HUES48 (cell line): ENCODE measurements at regions not wholly inside any gene's neighbourhood (a gene's known extent, or its start where the extent isn't known, plus 50 kb on each side); places are given as distances from the start of the nearest gene placed in this dataset.

Source experiments
- H3K27ac ChIP-seq: one replicate; pipeline ENCODE4 v1.7.0; 2013; ENCODE audit warnings: low read depth, low read length, inconsistent platforms
- H3K27me3 ChIP-seq: 2 replicates; pipeline ENCODE4 v1.6.1; 2013; ENCODE audit warnings: mild to moderate bottlenecking, low read length; ENCODE audit not compliant: control insufficient read depth, insufficient read depth
- H3K36me3 ChIP-seq: 2 replicates; pipeline ENCODE4 v1.6.1; 2013; ENCODE audit warnings: low read length; ENCODE audit not compliant: control insufficient read depth, insufficient read depth
- H3K4me1 ChIP-seq: 2 replicates; pipeline ENCODE4 v1.6.1; 2013; ENCODE audit warnings: mild to moderate bottlenecking, low read length; ENCODE audit not compliant: control insufficient read depth, insufficient read depth
- H3K4me3 ChIP-seq: 2 replicates; pipeline ENCODE4 v1.5.1; 2013; ENCODE audit warnings: mild to moderate bottlenecking, low read depth, low read length
- H3K9ac ChIP-seq: 2 replicates; pipeline ENCODE4 v1.6.1; 2013; ENCODE audit warnings: mild to moderate bottlenecking, low read depth, low read length, moderate library complexity
- H3K9me3 ChIP-seq: 2 replicates; pipeline ENCODE4 v1.6.1; 2013; ENCODE audit warnings: low read length; ENCODE audit not compliant: control insufficient read depth, insufficient read depth

GRCh38 chr14:31944256-31945073 is 132.6 kb upstream of the ARHGAP5 start:
- Histone ChIP-seq H3K27me3 (no peaks in the 10 kb centered on the region), H3K9ac (no peak overlapping the region), H3K36me3 (no peaks in the 10 kb centered on the region), H3K4me3 (no peak overlapping the region), H3K27ac (no peak overlapping the region), H3K9me3 (no peaks in the 10 kb centered on the region), H3K4me1 (no peaks in the 10 kb centered on the region)

- H3K27ac ChIP-seq = no peak overlapping the region
- no peaks in the 10 kb centered on the region for H3K9me3 ChIP-seq
- H3K36me3 ChIP-seq = no peaks in the 10 kb centered on the region
- H3K4me1 ChIP-seq = no peaks in the 10 kb centered on the region
- no peak overlapping the region for H3K9ac ChIP-seq
- no peak overlapping the region for H3K4me3 ChIP-seq
- H3K27me3 ChIP-seq = no peaks in the 10 kb centered on the region
Observed at GRCh38 chr14:31945074-31945613, 132.0 kb upstream of the ARHGAP5 start.

GRCh38 chr14:31945701-31946100 is 131.4 kb upstream of the ARHGAP5 start:
- no peaks in the 10 kb centered on the region for H3K27me3 ChIP-seq
- no peak overlapping the region for H3K4me3 ChIP-seq
- H3K36me3 ChIP-seq = no peaks in the 10 kb centered on the region
- H3K9me3 ChIP-seq = no peaks in the 10 kb centered on the region
- H3K4me1 ChIP-seq = peaks cover 5% of the 10 kb centered on the region; the same call in 1 of the 2 replicates
- H3K27ac ChIP-seq = no peak overlapping the region
- H3K9ac ChIP-seq = no peak overlapping the region

DNA sequence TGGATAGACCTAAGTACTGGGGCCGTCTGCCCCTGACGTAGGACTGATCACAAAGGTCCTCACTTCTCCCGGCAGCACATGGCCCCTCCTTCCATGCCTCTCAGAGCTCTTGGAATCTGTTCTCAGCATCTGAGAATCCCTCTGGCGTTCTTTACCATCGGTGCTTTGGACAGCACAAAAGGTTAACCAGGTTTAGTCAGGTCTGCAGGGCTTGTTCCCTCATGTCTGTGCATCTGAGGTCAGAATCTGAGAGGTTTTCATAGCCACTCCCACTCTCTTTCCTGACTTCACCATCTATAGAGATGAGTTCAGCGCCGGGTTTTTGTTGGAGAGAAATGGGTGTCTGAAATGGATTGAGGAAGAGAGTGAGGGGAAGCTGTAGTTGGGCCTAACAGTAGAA is 130.0 kb upstream of the ARHGAP5 start:
- Histone ChIP-seq H3K27ac (no peak overlapping the region), H3K4me3 (no peak overlapping the region), H3K9ac (no peak overlapping the region)

DNA sequence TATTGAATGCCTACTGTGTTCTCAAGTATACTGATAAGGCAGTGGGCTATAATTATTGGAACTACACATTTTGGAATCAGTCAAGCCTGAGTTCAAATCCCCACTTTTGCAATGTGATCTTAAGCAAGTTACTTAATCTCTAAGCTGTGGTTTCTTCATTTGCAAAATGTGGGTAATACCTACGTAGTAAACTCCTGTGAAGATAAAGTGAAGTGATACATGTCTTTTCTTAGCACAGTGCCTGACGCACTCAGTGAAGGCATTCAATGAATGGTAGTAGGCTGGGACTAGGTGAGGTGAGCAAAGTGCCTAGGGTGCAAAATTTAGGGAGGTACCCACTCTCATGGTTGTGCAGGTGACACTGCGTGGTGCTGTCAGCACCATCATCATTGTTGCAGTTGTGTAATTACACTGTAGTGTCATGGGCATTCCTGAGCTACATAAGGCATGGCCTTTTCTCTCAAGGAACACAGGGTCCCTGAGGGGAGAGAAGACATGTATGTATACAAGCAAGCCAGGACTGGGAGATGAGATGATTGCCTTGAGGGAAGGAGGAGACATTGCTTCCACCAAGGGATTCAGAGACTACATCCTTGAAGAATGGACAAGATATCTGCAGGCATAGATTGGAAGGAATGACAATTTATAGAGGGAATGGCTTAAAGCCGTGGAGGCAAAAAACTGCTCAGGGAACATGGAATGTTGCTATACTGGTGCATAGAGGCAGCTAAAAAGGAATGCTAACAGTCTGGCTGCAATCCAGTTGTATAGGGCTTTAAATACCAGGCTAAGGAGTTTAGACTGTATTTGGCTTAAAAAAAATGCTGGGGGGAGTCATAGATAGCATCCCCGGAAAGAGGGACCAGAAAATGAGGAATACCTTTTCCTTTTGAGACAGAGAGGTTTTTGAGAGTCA is 129.2 kb upstream of the ARHGAP5 start:
- H3K27me3 ChIP-seq = no peaks in the 10 kb centered on the region
- peaks cover 16% of the 10 kb centered on the region for H3K4me1 ChIP-seq
- no peak overlapping the region for H3K4me3 ChIP-seq

More for the DNA sequence above, 130.0 kb upstream of the ARHGAP5 start:
- Histone ChIP-seq H3K4me1 (peaks cover 16% of the 10 kb centered on the region), H3K27me3 (no peaks in the 10 kb centered on the region), H3K36me3 (no peaks in the 10 kb centered on the region), H3K9me3 (no peaks in the 10 kb centered on the region)

GRCh38 chr14:31949709-31950108 is 127.4 kb upstream of the ARHGAP5 start:
- H3K27ac ChIP-seq = no peak overlapping the region
- H3K4me1 ChIP-seq = peaks cover 16% of the 10 kb centered on the region
- no peaks in the 10 kb centered on the region for H3K27me3 ChIP-seq
- no peaks in the 10 kb centered on the region for H3K36me3 ChIP-seq
- no peak overlapping the region for H3K9ac ChIP-seq
- no peak overlapping the region for H3K4me3 ChIP-seq
- no peaks in the 10 kb centered on the region for H3K9me3 ChIP-seq

More for the DNA sequence above, 129.2 kb upstream of the ARHGAP5 start:
- Histone ChIP-seq H3K27ac (no peak overlapping the region), H3K9me3 (no peaks in the 10 kb centered on the region), H3K36me3 (no peaks in the 10 kb centered on the region), H3K9ac (no peak overlapping the region)

- H3K27ac ChIP-seq = no peak overlapping the region
- H3K36me3 ChIP-seq = no peaks in the 10 kb centered on the region
- no peak overlapping the region for H3K4me3 ChIP-seq
- no peaks in the 10 kb centered on the region for H3K9me3 ChIP-seq
- H3K4me1 ChIP-seq = peaks cover 16% of the 10 kb centered on the region
- H3K9ac ChIP-seq = no peak overlapping the region
- H3K27me3 ChIP-seq = no peaks in the 10 kb centered on the region
Observed at GRCh38 chr14:31950331-31950730, 126.8 kb upstream of the ARHGAP5 start.

- H3K4me3 ChIP-seq = no peak overlapping the region
- H3K27me3 ChIP-seq = no peaks in the 10 kb centered on the region
- H3K36me3 ChIP-seq = no peaks in the 10 kb centered on the region
- no peaks in the 10 kb centered on the region for H3K9me3 ChIP-seq
- H3K9ac ChIP-seq = no peak overlapping the region
- H3K4me1 ChIP-seq = peaks cover 16% of the 10 kb centered on the region
- H3K27ac ChIP-seq = peak overlapping the region; percentile 11
Observed at GRCh38 chr14:31950764-31951637, 126.1 kb upstream of the ARHGAP5 start.

DNA sequence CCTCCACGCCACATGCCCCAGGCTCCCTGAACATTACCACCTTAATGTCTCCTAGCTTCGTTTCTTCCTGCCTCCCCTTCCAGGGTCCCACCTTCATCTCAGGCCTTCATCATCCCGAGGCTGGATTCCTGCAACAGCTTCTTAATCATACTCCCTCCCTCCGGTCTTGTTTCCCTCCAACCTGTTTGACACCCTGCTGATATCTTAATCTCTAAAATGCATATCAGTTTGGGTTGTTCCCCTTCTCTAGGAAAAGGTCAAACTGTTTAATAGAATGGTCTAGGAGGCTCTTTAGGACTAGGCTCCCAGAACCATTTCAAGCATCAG is 125.5 kb upstream of the ARHGAP5 start:
- H3K4me1 ChIP-seq = peaks cover 16% of the 10 kb centered on the region
- no peaks in the 10 kb centered on the region for H3K9me3 ChIP-seq
- no peak overlapping the region for H3K4me3 ChIP-seq
- no peaks in the 10 kb centered on the region for H3K36me3 ChIP-seq
- H3K9ac ChIP-seq = no peak overlapping the region
- no peaks in the 10 kb centered on the region for H3K27me3 ChIP-seq
- no peak overlapping the region for H3K27ac ChIP-seq

GRCh38 chr14:31952573-31952972 is 124.5 kb upstream of the ARHGAP5 start:
- Histone ChIP-seq H3K9me3 (no peaks in the 10 kb centered on the region), H3K36me3 (no peaks in the 10 kb centered on the region), H3K4me3 (no peak overlapping the region), H3K27me3 (no peaks in the 10 kb centered on the region), H3K9ac (no peak overlapping the region), H3K4me1 (peaks cover 16% of the 10 kb centered on the region), H3K27ac (no peak overlapping the region)
